B cell (primary cell): ENCODE measurements at regions not wholly inside any gene's neighbourhood (a gene's known extent, or its start where the extent isn't known, plus 50 kb on each side); places are given as distances from the start of the nearest gene placed in this dataset.

ENCODE experiments used
- ATAC-seq: fragments of 200-7000 bp; cut with Tn5 transposase; one replicate; pipeline ENCODE4 v1.10.0; 2021; ENCODE audit warnings: low read depth, mild to moderate bottlenecking, moderate number of reproducible peaks, moderate library complexity
- CTCF ChIA-PET: fragments of 350-600 bp; sonication (Branson Sonifier 250); formaldehyde crosslinking; loops from one replicate; lab custom pipeline; 2021; ENCODE audit warnings: antibody characterized with exemption, inconsistent platforms; lab: Charles Lee
- POLR2A ChIA-PET: fragments of 350-600 bp; sonication (Branson Sonifier 250); formaldehyde crosslinking; loops from one replicate; lab custom pipeline; 2021; ENCODE audit warnings: antibody characterized with exemption; lab: Charles Lee
- DNase-seq: peaks from one replicate; pipeline ENCODE4 v3.0.0; 2013
- H2AFZ ChIP-seq: 2 replicates; pipeline ENCODE4 v1.6.1; 2012; ENCODE audit warnings: mild to moderate bottlenecking, low read depth, low read length; ENCODE audit not compliant: insufficient read depth, poor library complexity, severe bottlenecking
- H3K27ac ChIP-seq, 2 donors: 1 replicate in 1 of 2; 2 replicates in 1 of 2; pipeline ENCODE4 v1.5.1; 2012 to 2013; ENCODE audit warnings: low read length in 2 of 2, mild to moderate bottlenecking in 2 of 2, moderate library complexity in 1 of 2
- H3K27me3 ChIP-seq, 4 experiments: fragments of 200-600 bp in 1 of 4; sonication (generic) in 1 of 4; replicated peaks in 1 of 4; 1 replicate in 2 of 4; 2 replicates in 2 of 4; pipeline versions ENCODE4 v1.6.1 to v1.7.0; 2013 to 2016; ENCODE audit warnings: low read length in 3 of 4, mild to moderate bottlenecking in 2 of 4, mixed read lengths in 1 of 4, moderate library complexity in 1 of 4; ENCODE audit not compliant: insufficient read depth in 4 of 4, control insufficient read depth in 3 of 4; ENCODE audit errors: control extremely low read depth in 1 of 4
- H3K36me3 ChIP-seq, 2 experiments: replicated peaks in 1 of 2; 1 replicate in 1 of 2; 2 replicates in 1 of 2; pipeline versions ENCODE4 v1.6.1 to v1.7.1; 2013; ENCODE audit warnings: low read length in 1 of 2; ENCODE audit not compliant: insufficient read depth in 2 of 2, control insufficient read depth in 1 of 2; ENCODE audit errors: control extremely low read depth in 1 of 2, extremely low read depth in 1 of 2
- H3K4me1 ChIP-seq, 2 donors: fragments of 200-600 bp in 1 of 2; sonication (generic) in 1 of 2; 1 replicate in 1 of 2; 2 replicates in 1 of 2; pipeline versions ENCODE4 v1.5.1 to v1.6.1; 2013 to 2017; ENCODE audit warnings: low read length in 2 of 2; ENCODE audit not compliant: control insufficient read depth in 2 of 2, insufficient read depth in 2 of 2
- H3K4me2 ChIP-seq: replicated peaks from 2 replicates; pipeline ENCODE3; 2012; ENCODE audit warnings: mild to moderate bottlenecking, low read depth, low read length; ENCODE audit not compliant: poor library complexity, severe bottlenecking
- H3K4me3 ChIP-seq, 5 experiments: fragments of 200-600 bp in 1 of 5; sonication (generic) in 1 of 5; 1 replicate in 3 of 5; 2 replicates in 2 of 5; pipeline versions ENCODE4 v1.5.1 to v1.7.0; 2011 to 2016; ENCODE audit warnings: low read length in 4 of 5, mild to moderate bottlenecking in 4 of 5, low read depth in 2 of 5, control low read depth in 1 of 5, moderate library complexity in 1 of 5; ENCODE audit not compliant: insufficient read depth in 1 of 5; ENCODE audit errors: control extremely low read depth in 1 of 5, extremely low read depth in 1 of 5
- H3K79me2 ChIP-seq: fragments of 200-600 bp; sonication (generic); one replicate; pipeline ENCODE4 v1.6.0; 2016; ENCODE audit warnings: low read length; ENCODE audit not compliant: control insufficient read depth, insufficient read depth
- H3K9ac ChIP-seq: fragments of 200-600 bp; sonication (generic); 2 replicates; pipeline ENCODE4 v1.6.1; 2017; ENCODE audit warnings: mild to moderate bottlenecking, low read length, moderate library complexity
- H3K9me3 ChIP-seq, 3 donors: one replicate each; pipeline versions ENCODE4 v1.6.1 to v1.7.1; 2013; ENCODE audit warnings: low read length in 2 of 3; ENCODE audit not compliant: control insufficient read depth in 2 of 3, insufficient read depth in 1 of 3; ENCODE audit errors: control extremely low read depth in 1 of 3
- H4K20me1 ChIP-seq: 2 replicates; pipeline ENCODE4 v1.6.0; 2012; ENCODE audit warnings: mild to moderate bottlenecking, low read length; ENCODE audit not compliant: insufficient read depth, control insufficient read depth, poor library complexity, severe bottlenecking
- H3K27ac Mint-ChIP-seq: one replicate; pipeline ENCODE4 v1.8.0; 2021; ENCODE audit warnings: mixed read lengths
- H3K27me3 Mint-ChIP-seq: one replicate; pipeline ENCODE4 v1.8.0; 2021; ENCODE audit warnings: mixed read lengths
- H3K4me1 Mint-ChIP-seq: one replicate; pipeline ENCODE4 v1.8.0; 2021; ENCODE audit warnings: mixed read lengths
- H3K4me3 Mint-ChIP-seq: one replicate; pipeline ENCODE4 v1.8.0; 2021; ENCODE audit warnings: mixed read lengths
- H3K9me3 Mint-ChIP-seq: one replicate; pipeline ENCODE4 v1.8.0; 2022; ENCODE audit warnings: mixed read lengths; ENCODE audit not compliant: insufficient read depth
- CTCF ChIP-seq: fragments of 200-600 bp; IDR thresholded peaks from one replicate; pipeline ENCODE4 v1.8.0; 2022; ENCODE audit warnings: antibody characterized with exemption, mild to moderate bottlenecking
- EZH2 ChIP-seq: IDR thresholded peaks from 2 replicates; pipeline ENCODE4 v1.6.1; 2012; ENCODE audit warnings: borderline replicate concordance, low read depth, mild to moderate bottlenecking, moderate library complexity, low read length; ENCODE audit not compliant: insufficient read depth, poor library complexity, severe bottlenecking
- WGBS: methylation state at CpG from one replicate; pipeline ENCODE4 v1.1.5; 2013; ENCODE audit warnings: missing lambda C conversion rate; ENCODE audit not compliant: insufficient coverage; 5-methylcytosine and 5-hydroxymethylcytosine counted together
- intact Hi-C: fragments of 100-400 bp; cut with micrococcal nuclease; formaldehyde crosslinking; loops from one replicate; pipeline ENCODE4 v1.10.0; 2022

DNA sequence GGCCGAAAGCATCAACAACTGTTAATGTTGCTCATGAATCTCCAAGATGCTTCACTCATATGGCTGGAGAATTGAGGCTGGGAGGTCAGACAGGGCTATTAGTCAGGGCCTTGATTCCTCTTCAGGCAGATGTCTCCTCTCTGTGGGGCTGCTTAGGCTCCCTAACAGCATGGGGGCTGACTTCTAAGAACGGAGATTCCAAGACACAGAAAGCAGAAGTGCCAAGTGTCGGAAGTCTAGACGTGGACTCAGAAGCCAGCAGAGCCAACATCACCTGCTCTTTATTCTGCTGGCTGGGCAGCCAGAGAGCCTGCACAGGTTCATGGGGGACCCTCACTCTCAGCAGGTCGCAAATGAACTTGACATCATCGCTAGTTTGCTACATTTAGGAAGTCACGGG, 279.8 kb downstream of the CDH26 start:
- no peak overlapping the region for H3K27ac Mint-ChIP-seq
- POLR2A ChIA-PET = no interaction called here

More for the DNA sequence above, 279.8 kb downstream of the CDH26 start:
- H3K4me1 Mint-ChIP-seq = no peaks in the 10 kb centered on the region
- Histone ChIP-seq H4K20me1 (no peaks in the 10 kb centered on the region), H2AFZ (no peak overlapping the region), H3K27me3 (peaks cover 0 to 5% (median 0%) of the 10 kb centered on the region in 4 experiments), H3K36me3 (no peaks in the 10 kb centered on the region), H3K79me2 (no peaks in the 10 kb centered on the region), H3K4me1 (no peaks in the 10 kb centered on the region), H3K4me3 (no peak overlapping the region), H3K9ac (no peak overlapping the region), H3K27ac (no peak overlapping the region), H3K4me2 (no peak overlapping the region), H3K9me3 (no peaks in the 10 kb centered on the region)
- no peak for TF ChIP-seq CTCF
- TF ChIP-seq EZH2 = no peak
- DNase-seq (no peak), ATAC-seq (no peak)
- no peaks in the 10 kb centered on the region for H3K9me3 Mint-ChIP-seq
- 83% methylated on average over 6 of the region's 7 CpGs for WGBS
- H3K4me3 Mint-ChIP-seq = no peak overlapping the region
- peaks cover 5% of the 10 kb centered on the region for H3K27me3 Mint-ChIP-seq
- intact Hi-C loops = no loop called here
- CTCF ChIA-PET = interaction anchor here (0.9 kb wide), 1 partner anchor 25 kb away, joined by 3 read pairs; no protein-coding TSS in a partner anchor
